Keratinocyte (primary cell): ENCODE measurements at regions not wholly inside any gene's neighbourhood (a gene's known extent, or its start where the extent isn't known, plus 50 kb on each side); places are given as distances from the start of the nearest gene placed in this dataset.

Source experiments
- CTCF ChIP-seq, 3 experiments: IDR thresholded peaks in 1 of 3; conservative IDR thresholded peaks in 1 of 3; optimal IDR thresholded peaks in 1 of 3; 2 replicates in 2 of 3; 3 replicates in 1 of 3; pipeline versions ENCODE3 to v1.5.1; 2011; ENCODE audit warnings: low read length in 3 of 3, mild to moderate bottlenecking in 3 of 3, moderate library complexity in 2 of 3, control low read depth in 1 of 3, inconsistent platforms in 1 of 3; ENCODE audit not compliant: insufficient read depth in 2 of 3; ENCODE audit errors: extremely low read depth in 1 of 3
- EZH2 ChIP-seq: IDR thresholded peaks from one replicate; pipeline ENCODE4 v1.6.1; 2012; ENCODE audit warnings: inconsistent platforms, mild to moderate bottlenecking, low read length, moderate library complexity

GRCh38 chr6:113353392-113353791 is 503.8 kb upstream of the MARCKS start:
- no peak for TF ChIP-seq CTCF (optimal IDR thresholded peaks at IDR 0.05 in 1 of 3, IDR thresholded peaks at IDR 0.05 in 1 of 3, conservative IDR thresholded peaks at IDR 0.05 in 1 of 3; ENCODE audit: extremely low read depth in 1 of 3, insufficient read depth in 2 of 3, low read length in 3 of 3)
- TF ChIP-seq EZH2, result no peak
